ENCODE measurements at regions not wholly inside any gene's neighbourhood (a gene's known extent, or its start where the extent isn't known, plus 50 kb on each side); places are given as distances from the start of the nearest gene placed in this dataset.

GRCh38 chr10:36271627-36272340, 629.7 kb upstream of the FZD8 start:
- no peak overlapping the region for H2BK12ac ChIP-seq (ENCODE audit: low read depth, low read length)
- ChIA-PET CTCF (ENCODE audit: partially characterized antibody) (no interaction called here), POLR2A (ENCODE audit: partially characterized antibody) (no interaction called here)
- no peak overlapping the region for H3K9ac ChIP-seq (replicated peaks in 1 of 4; ENCODE audit: extremely low read depth in 1 of 4, low read depth in 3 of 4, low read length in 3 of 4)
- H3K4ac ChIP-seq (replicated peaks; ENCODE audit: insufficient read length, low read depth, low read length) = no peak overlapping the region
- no peaks in the 10 kb centered on the region for H3K4me1 ChIP-seq (replicated peaks in 1 of 4; ENCODE audit: control insufficient read depth in 3 of 4, insufficient read depth in 4 of 4, low read length in 3 of 4)
- H4K5ac ChIP-seq (ENCODE audit: insufficient read length, low read depth, low read length) = no peak overlapping the region
- no peak overlapping the region for H2AFZ ChIP-seq (ENCODE audit: low read length)
- no peak overlapping the region for H4K91ac ChIP-seq (replicated peaks; ENCODE audit: insufficient read length, low read length)
- H3K36me3 ChIP-seq (ENCODE audit: control insufficient read depth in 2 of 4, insufficient read depth in 4 of 4, low read length in 3 of 4) = no peaks in the 10 kb centered on the region
- no peaks in the 10 kb centered on the region for H3K79me1 ChIP-seq (ENCODE audit: low read depth, low read length)
- H3K14ac ChIP-seq (ENCODE audit: insufficient read length) = no peak overlapping the region
- FAIRE-seq = no peak
- no peaks in the 10 kb centered on the region for H3K79me2 ChIP-seq (ENCODE audit: control insufficient read depth in 1 of 2, insufficient read depth in 2 of 2, low read length in 2 of 2)
- H2AK5ac ChIP-seq (ENCODE audit: low read depth, low read length) = no peak overlapping the region
- H3K27me3 ChIP-seq (replicated peaks in 1 of 4; ENCODE audit: control insufficient read depth in 3 of 4, extremely low read depth in 1 of 4, insufficient read depth in 3 of 4, low read length in 3 of 4) = no peaks in the 10 kb centered on the region
- TF ChIP-seq BCL11A (IDR thresholded peaks at IDR 0.05; ENCODE audit: low read depth in 2 of 2, low read length in 2 of 2) = no peak
- H3K27ac ChIP-seq (ENCODE audit: low read depth, low read length) = no peak overlapping the region
- H3K4me3 ChIP-seq (ENCODE audit: extremely low read depth in 1 of 4, insufficient read depth in 2 of 4, low read depth in 3 of 4, low read length in 4 of 4) = no peak overlapping the region
- no peak overlapping the region for H3K18ac ChIP-seq (ENCODE audit: extremely low read depth, low read length)
- no peak overlapping the region for H2BK15ac ChIP-seq (ENCODE audit: low read length)
- H3K56ac ChIP-seq (replicated peaks; ENCODE audit: insufficient read length, low read depth, low read length) = no peak overlapping the region
- no peaks in the 10 kb centered on the region for H3K23me2 ChIP-seq (ENCODE audit: low read depth, low read length)
- H4K8ac ChIP-seq (ENCODE audit: extremely low read depth, insufficient read depth, low read length) = no peak overlapping the region
- no peak overlapping the region for H2BK20ac ChIP-seq (ENCODE audit: low read length)
- no peak overlapping the region for H3K4me2 ChIP-seq (ENCODE audit: insufficient read depth in 1 of 2, low read depth in 2 of 2, low read length in 2 of 2)
- H3K23ac ChIP-seq (ENCODE audit: insufficient read length) = no peak overlapping the region
- H4K20me1 ChIP-seq (replicated peaks in 1 of 2; ENCODE audit: control insufficient read depth in 1 of 2, insufficient read depth in 2 of 2, low read length in 2 of 2) = no peaks in the 10 kb centered on the region
- 85% methylated on average over 2 of the region's 2 CpGs; no CpG with 5 or more reads in 1 of the 2 experiments for WGBS, 2 experiments (ENCODE audit: extremely low coverage in 1 of 2, insufficient coverage in 1 of 2, insufficient read length in 1 of 2, insufficient replicate concordance in 2 of 2, low coverage in 1 of 2, low lambda C conversion rate in 2 of 2, missing lambda C conversion rate in 1 of 2)
- no peak overlapping the region for H2BK120ac ChIP-seq (replicated peaks; ENCODE audit: low read depth, low read length)
- no peak overlapping the region for H2BK5ac ChIP-seq (ENCODE audit: low read depth, low read length)
- no peaks in the 10 kb centered on the region for H3K9me3 ChIP-seq (ENCODE audit: insufficient read depth in 2 of 2, low read depth in 1 of 2, low read length in 1 of 2)
- no peak for DNase-seq (ENCODE audit: low read depth in 1 of 2, low spot score in 2 of 2)
